Neural cell (in vitro differentiated cells): ENCODE measurements at regions not wholly inside any gene's neighbourhood (a gene's known extent, or its start where the extent isn't known, plus 50 kb on each side); places are given as distances from the start of the nearest gene placed in this dataset.

Experiments
- H2AFZ ChIP-seq: fragments of 200-600, 300-800 bp; sonication (generic), shearing (Covaris generic); 2 replicates; pipeline ENCODE4 v1.6.0; 2014; ENCODE audit warnings: low read depth, mild to moderate bottlenecking, antibody characterized with exemption, low read length, moderate library complexity
- H3F3A ChIP-seq: fragments of 200-600 bp; shearing (Covaris generic); 2 replicates; pipeline ENCODE4 v1.6.1; 2016; ENCODE audit warnings: mild to moderate bottlenecking, moderate library complexity, mixed read lengths, antibody characterized with exemption, low read length; ENCODE audit not compliant: insufficient read depth, poor library complexity, severe bottlenecking
- H3K27ac ChIP-seq: fragments of 200-600, 300-800 bp; sonication (generic), shearing (Covaris generic); 2 replicates; pipeline ENCODE4 v1.5.1; 2014; ENCODE audit warnings: mild to moderate bottlenecking, low read length, moderate library complexity
- H3K27me3 ChIP-seq: fragments of 300-800, 200-600 bp; sonication (generic), shearing (Covaris generic); 2 replicates; pipeline ENCODE4 v1.6.0; 2014; ENCODE audit warnings: mild to moderate bottlenecking, low read depth, low read length, moderate library complexity; ENCODE audit not compliant: insufficient read depth
- H3K36me3 ChIP-seq: fragments of 300-800, 200-600 bp; sonication (generic), shearing (Covaris generic); 2 replicates; pipeline ENCODE4 v1.5.1; 2014; ENCODE audit warnings: mild to moderate bottlenecking, antibody characterized with exemption, low read length, moderate library complexity; ENCODE audit not compliant: insufficient read depth
- H3K4me2 ChIP-seq: fragments of 300-800, 200-600 bp; sonication (generic), shearing (Covaris generic); 2 replicates; pipeline ENCODE4 v1.6.0; 2014; ENCODE audit warnings: mild to moderate bottlenecking, low read length
- H3K4me3 ChIP-seq: fragments of 300-800, 200-600 bp; sonication (generic), shearing (Covaris generic); 2 replicates; pipeline ENCODE4 v1.5.1; 2014; ENCODE audit warnings: mild to moderate bottlenecking, low read length, moderate library complexity
- H3K79me2 ChIP-seq: fragments of 200-600 bp; shearing (Covaris generic); replicated peaks from 2 replicates; pipeline ENCODE4 v1.6.0; 2014; ENCODE audit warnings: mild to moderate bottlenecking, low read length, moderate library complexity; ENCODE audit not compliant: insufficient read depth
- H3K9ac ChIP-seq: fragments of 300-800, 200-600 bp; sonication (generic), shearing (Covaris generic); 2 replicates; pipeline ENCODE4 v1.6.1; 2016; ENCODE audit warnings: mild to moderate bottlenecking, low read length, mixed read lengths
- H3K9me2 ChIP-seq: fragments of 200-600 bp; shearing (Covaris generic); 2 replicates; pipeline ENCODE4 v1.6.1; 2016; ENCODE audit warnings: mild to moderate bottlenecking, low read length, mixed read lengths; ENCODE audit not compliant: insufficient read depth
- H3K9me3 ChIP-seq: fragments of 200-600, 300-800 bp; sonication (generic), shearing (Covaris generic); 2 replicates; pipeline ENCODE4 v1.6.1; 2016; ENCODE audit warnings: mild to moderate bottlenecking, mixed run types, low read length, moderate library complexity, mixed read lengths
- H4K20me1 ChIP-seq: fragments of 200-600 bp; shearing (Covaris generic); 2 replicates; pipeline ENCODE4 v1.6.1; 2016; ENCODE audit warnings: mild to moderate bottlenecking, mixed run types; ENCODE audit not compliant: insufficient read depth
- CTCF ChIP-seq: fragments of 450-650 bp; IDR thresholded peaks from 2 replicates; pipeline ENCODE4 v1.5.1; 2014; ENCODE audit warnings: antibody characterized with exemption, mild to moderate bottlenecking, moderate library complexity; ENCODE audit not compliant: poor library complexity, severe bottlenecking
- EP300 ChIP-seq: fragments of 450-650 bp; conservative IDR thresholded peaks from 2 replicates; pipeline ENCODE4 v1.6.1; 2014; ENCODE audit warnings: antibody characterized with exemption, mild to moderate bottlenecking, moderate library complexity; ENCODE audit not compliant: poor library complexity, severe bottlenecking
- EZH2 ChIP-seq: fragments of 200-600, 300-800 bp; shearing (Covaris generic), sonication (generic); IDR thresholded peaks from 2 replicates; pipeline ENCODE4 v1.6.1; 2014; ENCODE audit warnings: antibody characterized with exemption, low read length, borderline replicate concordance, mild to moderate bottlenecking; ENCODE audit not compliant: insufficient read depth, poor library complexity, severe bottlenecking
- MXI1 ChIP-seq: fragments of 450-650 bp; conservative IDR thresholded peaks from 2 replicates; pipeline ENCODE4 v1.6.1; 2014; ENCODE audit warnings: antibody characterized with exemption, mild to moderate bottlenecking; ENCODE audit not compliant: poor library complexity, severe bottlenecking
- POLR2AphosphoS5 ChIP-seq: IDR thresholded peaks from 2 replicates; pipeline ENCODE4 v1.6.1; 2012
- RAD21 ChIP-seq: fragments of 450-650 bp; conservative IDR thresholded peaks from 2 replicates; pipeline ENCODE4 v1.6.1; 2014; ENCODE audit warnings: antibody characterized with exemption, mild to moderate bottlenecking, moderate library complexity
- REST ChIP-seq: IDR thresholded peaks from 2 replicates; pipeline ENCODE4 v1.6.1; 2012; ENCODE audit warnings: borderline replicate concordance
- SMC3 ChIP-seq: fragments of 450-650 bp; conservative IDR thresholded peaks from 2 replicates; pipeline ENCODE4 v1.6.1; 2014; ENCODE audit warnings: antibody characterized with exemption, mild to moderate bottlenecking, moderate library complexity; ENCODE audit not compliant: poor library complexity
- TAF1 ChIP-seq: IDR thresholded peaks from 2 replicates; pipeline ENCODE4 v1.6.1; 2012; ENCODE audit warnings: low read depth

DNA sequence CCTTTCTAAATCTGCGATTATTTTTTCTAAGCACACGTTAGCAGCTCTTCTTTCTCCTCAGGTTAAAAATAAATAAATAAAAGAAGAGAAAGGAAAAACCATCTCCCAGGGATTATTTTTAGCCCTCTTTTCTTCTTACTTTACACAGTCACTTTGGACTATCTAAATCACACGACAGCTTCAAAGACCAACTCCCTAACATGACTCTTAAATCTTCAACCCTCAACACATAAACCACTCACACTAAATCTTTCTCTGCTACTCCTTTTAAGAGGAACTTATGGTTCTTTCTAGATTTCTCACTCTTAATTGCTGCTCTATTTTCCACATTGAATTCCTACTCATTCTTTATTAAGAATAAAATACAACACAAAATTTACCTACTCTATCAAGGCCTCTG lies 1095.0 kb upstream of the B3GALT2 start:
- Histone ChIP-seq H3K27me3 (no peaks in the 10 kb centered on the region), H3F3A (no peaks in the 10 kb centered on the region), H3K27ac (no peak overlapping the region), H3K9me2 (no peaks in the 10 kb centered on the region), H3K79me2 (no peaks in the 10 kb centered on the region), H3K9ac (no peak overlapping the region), H3K36me3 (no peaks in the 10 kb centered on the region), H3K9me3 (no peaks in the 10 kb centered on the region), H3K4me3 (no peak overlapping the region), H2AFZ (no peak overlapping the region), H3K4me2 (no peak overlapping the region), H4K20me1 (no peaks in the 10 kb centered on the region)
- TF ChIP-seq SMC3 (no peak), POLR2AphosphoS5 (no peak), EZH2 (no peak), RAD21 (no peak), REST (no peak), MXI1 (no peak), EP300 (no peak), CTCF (no peak)

GRCh38 chr1:194280463-194280862 lies 1094.0 kb upstream of the B3GALT2 start:
- Histone ChIP-seq H3K9me2 (no peaks in the 10 kb centered on the region), H3F3A (no peaks in the 10 kb centered on the region), H3K27ac (no peak overlapping the region), H3K9ac (no peak overlapping the region), H3K4me3 (no peak overlapping the region), H3K79me2 (no peaks in the 10 kb centered on the region), H3K27me3 (no peaks in the 10 kb centered on the region), H3K9me3 (no peaks in the 10 kb centered on the region), H3K4me2 (no peak overlapping the region), H3K36me3 (no peaks in the 10 kb centered on the region), H4K20me1 (no peaks in the 10 kb centered on the region), H2AFZ (no peak overlapping the region)
- TF ChIP-seq SMC3, result no peak
- no peak for TF ChIP-seq POLR2AphosphoS5
- no peak for TF ChIP-seq CTCF
- TF ChIP-seq TAF1, result no peak
- TF ChIP-seq RAD21, result no peak
- TF ChIP-seq EP300, result no peak
- no peak for TF ChIP-seq MXI1
- no peak for TF ChIP-seq REST
- no peak for TF ChIP-seq EZH2
